Spleen (tissue), 11 donors: ENCODE measurements at regions not wholly inside any gene's neighbourhood (a gene's known extent, or its start where the extent isn't known, plus 50 kb on each side); places are given as distances from the start of the nearest gene placed in this dataset.

Experiments used
- DNase-seq: peaks from one replicate; pipeline ENCODE4 v3.0.0-alpha.2; 2020
- H3K27ac ChIP-seq, 8 donors: fragments of 200-600 bp; sonication (generic) in 7 of 8; 1 replicate in 4 of 8; 2 replicates in 4 of 8; pipeline versions ENCODE4 v1.5.0 to v1.8.0; 2016 to 2021; ENCODE audit warnings: inconsistent platforms in 4 of 8, mild to moderate bottlenecking in 4 of 8, moderate library complexity in 1 of 8
- H3K27me3 ChIP-seq, 7 donors: fragments of 200-600 bp; sonication (generic) in 6 of 7; replicated peaks in 1 of 7; 1 replicate in 4 of 7; 2 replicates in 3 of 7; pipeline versions ENCODE4 v1.5.0 to v1.8.0; 2016 to 2021; ENCODE audit warnings: inconsistent platforms in 3 of 7, mild to moderate bottlenecking in 1 of 7
- H3K36me3 ChIP-seq, 6 donors: fragments of 200-600 bp; sonication (generic) in 5 of 6; 1 replicate in 4 of 6; 2 replicates in 2 of 6; pipeline versions ENCODE4 v1.5.0 to v1.8.0; 2016 to 2021; ENCODE audit warnings: inconsistent platforms in 2 of 6
- H3K4me1 ChIP-seq, 6 donors: fragments of 200-600 bp; sonication (generic) in 5 of 6; 1 replicate in 3 of 6; 2 replicates in 3 of 6; pipeline versions ENCODE4 v1.5.0 to v1.8.0; 2016 to 2021; ENCODE audit warnings: inconsistent platforms in 3 of 6
- H3K4me3 ChIP-seq, 8 donors: fragments of 200-600 bp; sonication (generic) in 7 of 8; 1 replicate in 4 of 8; 2 replicates in 4 of 8; pipeline versions ENCODE4 v1.5.0 to v1.8.0; 2016 to 2021; ENCODE audit warnings: inconsistent platforms in 4 of 8, mild to moderate bottlenecking in 4 of 8, moderate library complexity in 2 of 8
- H3K9me3 ChIP-seq, 8 donors: fragments of 200-600 bp; sonication (generic) in 7 of 8; 1 replicate in 4 of 8; 2 replicates in 4 of 8; pipeline versions ENCODE4 v1.5.0 to v1.8.0; 2016 to 2021; ENCODE audit warnings: inconsistent platforms in 4 of 8
- POLR2A ChIP-seq, 3 donors: fragments of 450-650 bp; IDR thresholded peaks; one replicate each; pipeline ENCODE4 v1.5.1; 2017; ENCODE audit warnings: antibody characterized with exemption in 3 of 3, mild to moderate bottlenecking in 1 of 3
- POLR2AphosphoS5 ChIP-seq, 3 donors: sonication (generic); formaldehyde crosslinking; IDR thresholded peaks; one replicate each; pipeline ENCODE4 v1.5.1; 2017; ENCODE audit warnings: antibody characterized with exemption in 3 of 3
- WGBS, 5 donors: extraction: QIAGEN DNeasy Blood & Tissue Kit in 3 of 5; methylation state at CpG; one replicate each; pipeline versions ENCODE4 v1.1.5 to v1.1.7; 2013 to 2018; 5-methylcytosine and 5-hydroxymethylcytosine counted together
- intact Hi-C: fragments of 100-400 bp; cut with DNase I; formaldehyde crosslinking; loops from one replicate; pipeline ENCODE4 v1.15.0; 2023; ENCODE audit warnings: low total_unique reads
- TF ChIP-seq, protein P1 (sequence below), 11 experiments: fragments of 200-600 bp in 7 of 11; fragments of 450-650 bp in 4 of 11; sonication (generic) in 4 of 11; IDR thresholded peaks in 8 of 11; conservative IDR thresholded peaks in 3 of 11; 1 replicate in 7 of 11; 2 replicates in 4 of 11; pipeline versions ENCODE4 v1.4.0 to v1.8.0; 2016 to 2021; ENCODE audit warnings: antibody characterized with exemption in 11 of 11, inconsistent platforms in 4 of 11, mild to moderate bottlenecking in 1 of 11
- donor health status: healthy with polysubstance abuse.
- donor health status: DM: no; HTN: no; CAD: no; lungs with moderate emphysema.
- donor health status: DM: no; HTN: no; CAD: no.
- donor health status: Bipolar disorder and iron deficiency.
- donor health status: healthy.
- donor health status: DM: no; HTN: no; CAD: no.
- donor health status: DM: yes; HTN: yes; CAD: no.

DNA sequence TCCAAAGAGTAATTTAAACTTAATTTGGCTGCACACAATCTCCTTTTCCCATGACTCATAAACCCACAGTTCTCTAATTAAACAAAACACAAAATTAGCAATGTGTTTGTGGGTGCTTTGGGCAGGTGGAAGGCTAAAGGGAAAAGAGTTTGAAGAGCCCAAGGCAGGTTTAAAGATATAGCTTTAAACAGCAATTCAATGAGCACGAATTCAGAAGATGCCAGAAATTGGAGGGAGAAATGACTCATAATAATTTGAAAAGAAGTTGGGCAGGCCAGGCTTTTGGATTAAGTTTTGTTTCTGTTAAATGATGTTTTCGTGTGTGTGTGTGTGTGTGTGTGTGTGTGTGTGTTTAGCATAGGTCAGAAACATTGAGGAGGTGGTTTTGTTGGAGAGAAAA is 594.8 kb upstream of the ZEB2 start:
- no peak overlapping the region for H3K27ac ChIP-seq
- TF ChIP-seq, protein P1, sequence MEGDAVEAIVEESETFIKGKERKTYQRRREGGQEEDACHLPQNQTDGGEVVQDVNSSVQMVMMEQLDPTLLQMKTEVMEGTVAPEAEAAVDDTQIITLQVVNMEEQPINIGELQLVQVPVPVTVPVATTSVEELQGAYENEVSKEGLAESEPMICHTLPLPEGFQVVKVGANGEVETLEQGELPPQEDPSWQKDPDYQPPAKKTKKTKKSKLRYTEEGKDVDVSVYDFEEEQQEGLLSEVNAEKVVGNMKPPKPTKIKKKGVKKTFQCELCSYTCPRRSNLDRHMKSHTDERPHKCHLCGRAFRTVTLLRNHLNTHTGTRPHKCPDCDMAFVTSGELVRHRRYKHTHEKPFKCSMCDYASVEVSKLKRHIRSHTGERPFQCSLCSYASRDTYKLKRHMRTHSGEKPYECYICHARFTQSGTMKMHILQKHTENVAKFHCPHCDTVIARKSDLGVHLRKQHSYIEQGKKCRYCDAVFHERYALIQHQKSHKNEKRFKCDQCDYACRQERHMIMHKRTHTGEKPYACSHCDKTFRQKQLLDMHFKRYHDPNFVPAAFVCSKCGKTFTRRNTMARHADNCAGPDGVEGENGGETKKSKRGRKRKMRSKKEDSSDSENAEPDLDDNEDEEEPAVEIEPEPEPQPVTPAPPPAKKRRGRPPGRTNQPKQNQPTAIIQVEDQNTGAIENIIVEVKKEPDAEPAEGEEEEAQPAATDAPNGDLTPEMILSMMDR (IDR thresholded peaks at IDR 0.05 in 8 of 11, conservative IDR thresholded peaks at IDR 0.05 in 3 of 11): no peak
- TF ChIP-seq POLR2AphosphoS5 (IDR thresholded peaks at IDR 0.05): no peak
- TF ChIP-seq POLR2A (IDR thresholded peaks at IDR 0.05): no peak
- no peaks in the 10 kb centered on the region for H3K27me3 ChIP-seq
- no peak overlapping the region for H3K4me3 ChIP-seq
- peaks cover 0 to 7% (median 0%) of the 10 kb centered on the region in 8 donors for H3K9me3 ChIP-seq
- WGBS, 5 donors: 56 to 86% (median 68%) methylated on average over 2 of the region's 2 CpGs
- no peak for DNase-seq
- no peaks in the 10 kb centered on the region for H3K36me3 ChIP-seq
- intact Hi-C loops: no loop called here
- no peaks in the 10 kb centered on the region for H3K4me1 ChIP-seq

DNA sequence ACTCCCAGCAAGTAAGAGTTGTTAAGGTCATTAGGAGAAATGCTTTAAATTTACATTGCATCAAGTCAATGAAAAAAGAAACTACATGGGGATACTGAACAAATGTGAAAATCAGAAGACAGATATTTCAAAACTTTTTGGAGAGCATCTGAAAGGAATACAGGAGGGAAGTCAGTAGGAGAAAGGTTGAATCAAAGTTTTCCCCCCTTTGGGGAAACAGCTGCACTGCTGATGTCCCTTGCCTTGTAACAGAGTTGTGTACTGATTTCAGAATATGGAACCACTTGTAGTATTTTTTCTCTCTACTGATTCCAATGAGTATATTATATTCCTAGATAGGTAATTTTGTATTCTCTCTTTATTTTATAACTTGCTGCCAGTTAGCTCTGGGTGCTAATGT is 592.5 kb upstream of the ZEB2 start:
- intact Hi-C loops: no loop called here
- no peaks in the 10 kb centered on the region for H3K4me1 ChIP-seq
- no peak for TF ChIP-seq POLR2AphosphoS5 (IDR thresholded peaks at IDR 0.05)
- TF ChIP-seq, protein P1 (IDR thresholded peaks at IDR 0.05 in 8 of 11, conservative IDR thresholded peaks at IDR 0.05 in 3 of 11): no peak
- no peak for TF ChIP-seq POLR2A (IDR thresholded peaks at IDR 0.05)
- no peak overlapping the region for H3K4me3 ChIP-seq
- H3K27me3 ChIP-seq: no peaks in the 10 kb centered on the region
- peaks cover 0 to 7% (median 0%) of the 10 kb centered on the region in 8 donors for H3K9me3 ChIP-seq
- no peaks in the 10 kb centered on the region for H3K36me3 ChIP-seq
- no peak overlapping the region for H3K27ac ChIP-seq
- DNase-seq: no peak

DNA sequence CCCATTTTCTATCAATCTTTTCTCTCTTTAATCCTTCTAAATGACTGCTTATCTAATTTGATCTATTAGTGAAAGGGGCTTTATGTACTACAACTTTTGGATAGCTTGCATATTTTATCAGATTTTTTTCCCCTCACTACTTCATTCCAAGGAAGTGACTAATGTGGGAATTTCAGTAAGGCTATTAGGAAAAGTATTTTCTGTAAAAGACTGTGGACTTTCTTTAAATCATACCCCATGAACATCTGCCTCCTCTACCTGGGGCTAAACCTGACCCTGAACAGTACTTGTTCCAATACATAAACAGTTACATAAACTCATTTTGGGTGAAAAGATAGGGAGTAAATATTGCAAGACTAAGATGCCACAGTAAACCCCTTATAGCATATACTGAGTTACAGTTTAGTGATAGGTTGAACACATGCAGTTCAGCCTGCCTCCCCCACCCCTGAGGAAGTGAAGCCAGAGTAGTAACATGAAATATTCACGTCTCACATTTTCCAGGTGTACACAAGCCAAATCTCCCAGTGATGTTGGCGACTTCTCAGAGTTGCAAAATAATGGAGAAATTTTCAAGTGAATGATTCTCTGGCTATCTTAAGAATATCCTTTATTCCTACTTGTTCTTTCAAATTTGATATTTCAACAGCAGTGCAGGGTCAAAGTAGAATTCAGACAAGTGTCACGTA is 590.9 kb upstream of the ZEB2 start:
- Histone ChIP-seq H3K4me1 (no peaks in the 10 kb centered on the region), H3K36me3 (no peaks in the 10 kb centered on the region), H3K27me3 (no peaks in the 10 kb centered on the region), H3K9me3 (peaks cover 0 to 7% (median 0%) of the 10 kb centered on the region in 8 donors), H3K4me3 (no peak overlapping the region), H3K27ac (no peak overlapping the region)
- intact Hi-C loops: no loop called here
- DNase-seq: no peak
- no peak for TF ChIP-seq POLR2AphosphoS5 (IDR thresholded peaks at IDR 0.05)
- TF ChIP-seq, protein P1 (IDR thresholded peaks at IDR 0.05 in 8 of 11, conservative IDR thresholded peaks at IDR 0.05 in 3 of 11): no peak
- TF ChIP-seq POLR2A (IDR thresholded peaks at IDR 0.05): no peak
- 86 to 96% (median 94%) methylated on average over 3 of the region's 3 CpGs for WGBS, 5 donors

DNA sequence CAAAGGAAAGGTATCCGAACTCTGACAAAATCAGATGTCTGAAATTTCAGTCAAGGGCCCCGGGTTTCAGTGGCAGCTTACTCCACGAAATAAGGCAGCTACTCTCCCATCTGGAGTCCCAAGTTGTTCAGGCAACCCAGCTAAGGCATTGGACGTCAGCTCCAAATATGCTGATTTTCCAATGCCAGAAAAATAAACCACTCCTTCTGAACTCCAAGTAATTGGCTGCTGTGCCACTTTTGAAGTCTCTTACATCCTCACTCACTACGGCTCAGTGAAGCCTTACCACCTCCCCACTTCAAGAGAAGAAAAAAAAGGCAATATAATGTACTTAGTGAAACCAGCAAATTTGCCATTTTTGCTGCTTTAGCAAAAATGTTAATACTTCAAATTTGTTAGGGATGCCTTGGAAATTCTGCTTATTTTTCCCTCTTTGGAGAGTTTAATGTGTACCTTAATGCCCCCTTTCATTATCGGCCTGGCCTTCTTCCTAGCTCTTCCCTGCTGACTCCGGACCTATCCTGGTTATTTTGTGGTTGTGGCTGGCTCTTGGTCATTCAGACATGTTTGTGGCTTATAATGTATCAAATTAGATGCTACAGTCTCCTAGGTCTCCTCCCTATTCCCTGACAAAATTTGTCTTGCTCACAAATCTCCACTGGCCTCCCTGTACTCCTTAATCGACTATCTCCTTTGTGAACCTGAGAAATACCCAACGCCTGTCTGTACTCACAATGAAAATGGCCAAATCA is 589.2 kb upstream of the ZEB2 start:
- intact Hi-C loops: no loop called here
- no peaks in the 10 kb centered on the region for H3K4me1 ChIP-seq
- WGBS, 5 donors: 87 to 94% (median 90%) methylated on average over 9 of the region's 9 CpGs

More for the DNA sequence above, 589.2 kb upstream of the ZEB2 start:
- no peak overlapping the region for H3K4me3 ChIP-seq
- no peaks in the 10 kb centered on the region for H3K36me3 ChIP-seq
- no peak for DNase-seq
- H3K27me3 ChIP-seq: no peaks in the 10 kb centered on the region
- TF ChIP-seq POLR2AphosphoS5 (IDR thresholded peaks at IDR 0.05): no peak
- no peak for TF ChIP-seq POLR2A (IDR thresholded peaks at IDR 0.05)
- TF ChIP-seq, protein P1 (IDR thresholded peaks at IDR 0.05 in 8 of 11, conservative IDR thresholded peaks at IDR 0.05 in 3 of 11): no peak
- H3K27ac ChIP-seq: no peak overlapping the region
- H3K9me3 ChIP-seq: peaks cover 0 to 7% (median 0%) of the 10 kb centered on the region in 8 donors
